AG08396 (cell line): ENCODE measurements at regions not wholly inside any gene's neighbourhood (a gene's known extent, or its start where the extent isn't known, plus 50 kb on each side); places are given as distances from the start of the nearest gene placed in this dataset.
A peak's percentile ranks its signal among the peaks of the same experiment; 100 is the strongest.

Experiments
- DNase-seq: peaks from one replicate; pipeline ENCODE4 v3.0.0; 2012; ENCODE audit warnings: low spot score, mixed read lengths

GRCh38 chr3:110813541-110813940 is 258.1 kb upstream of the NECTIN3 start:
- no peak for DNase-seq

GRCh38 chr3:110814170-110815007 is 257.2 kb upstream of the NECTIN3 start:
- peak; percentile 36 for DNase-seq

- peak; percentile 18 for DNase-seq
Measured at GRCh38 chr3:110815008-110815583, 256.5 kb upstream of the NECTIN3 start.

- DNase-seq = no peak
Measured at GRCh38 chr3:110816008-110816407, 255.6 kb upstream of the NECTIN3 start.

- no peak for DNase-seq
Measured at GRCh38 chr3:110821586-110821985, 250.0 kb upstream of the NECTIN3 start.

GRCh38 chr3:110822971-110823370 is 248.6 kb upstream of the NECTIN3 start:
- no peak for DNase-seq

- DNase-seq = no peak
Measured at GRCh38 chr3:110846971-110847370, 224.6 kb upstream of the NECTIN3 start.

DNA sequence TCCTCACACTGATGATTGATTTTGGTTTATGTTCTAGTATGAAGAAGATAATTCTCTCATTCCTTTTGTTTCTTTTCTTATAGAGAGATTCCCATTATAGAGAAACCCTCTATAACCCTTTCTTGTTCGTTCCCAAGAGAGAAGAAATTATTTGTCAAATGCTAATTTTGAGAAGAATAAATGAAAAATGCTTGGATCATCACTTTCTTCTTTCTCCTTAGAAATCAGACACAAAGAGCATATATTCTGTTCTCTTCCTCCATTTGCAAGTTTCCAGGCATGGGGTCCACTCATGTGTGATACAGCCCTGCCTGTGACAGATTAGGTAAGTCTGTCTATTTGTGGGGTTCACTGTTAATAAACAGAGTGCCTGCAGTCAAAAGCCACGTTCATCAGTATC is 222.6 kb upstream of the NECTIN3 start:
- no peak for DNase-seq

- no peak for DNase-seq
Measured at GRCh38 chr3:110851736-110852135, 219.9 kb upstream of the NECTIN3 start.

- no peak for DNase-seq
Measured at GRCh38 chr3:110855207-110855606, 216.4 kb upstream of the NECTIN3 start.

- DNase-seq = no peak
Measured at GRCh38 chr3:110856916-110857315, 214.7 kb upstream of the NECTIN3 start.

- no peak for DNase-seq
Measured at GRCh38 chr3:110858549-110858948, 213.1 kb upstream of the NECTIN3 start.

DNA sequence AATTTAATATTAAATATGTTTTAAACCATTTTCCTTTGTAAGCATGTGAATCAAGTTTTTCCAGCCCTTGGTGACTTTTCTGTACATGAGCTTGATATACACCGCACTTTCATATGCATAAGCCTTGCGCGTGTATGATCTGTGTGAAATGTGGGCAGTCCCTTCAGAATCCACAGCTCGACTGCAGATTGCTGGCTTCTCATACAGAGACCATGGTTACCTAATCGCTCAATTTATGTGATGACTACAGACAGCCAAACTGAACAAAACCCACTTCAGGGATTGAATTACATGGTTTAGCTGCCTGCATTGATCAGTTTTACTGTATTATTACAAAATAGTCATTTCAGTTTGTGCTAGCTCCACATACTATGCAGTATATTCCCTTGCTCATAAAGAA is 212.3 kb upstream of the NECTIN3 start:
- DNase-seq = no peak

DNA sequence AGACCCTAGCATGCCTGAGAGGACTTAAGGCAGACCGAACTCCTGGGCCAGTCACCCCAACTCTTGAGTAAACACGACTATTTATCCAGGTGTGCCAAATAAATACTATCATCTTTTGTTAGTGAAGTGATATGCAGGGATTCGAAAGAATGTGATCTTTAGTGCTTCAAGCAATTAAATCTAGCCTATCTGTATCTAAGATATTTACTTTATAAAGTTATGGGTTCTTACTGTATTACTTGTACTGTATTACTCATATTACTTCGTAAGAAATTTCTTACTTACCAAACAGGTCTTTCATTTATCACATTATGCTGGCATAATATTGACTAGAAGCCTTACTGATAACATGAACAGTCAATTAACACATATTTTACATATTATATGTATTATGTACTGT is 211.6 kb upstream of the NECTIN3 start:
- DNase-seq = no peak

DNA sequence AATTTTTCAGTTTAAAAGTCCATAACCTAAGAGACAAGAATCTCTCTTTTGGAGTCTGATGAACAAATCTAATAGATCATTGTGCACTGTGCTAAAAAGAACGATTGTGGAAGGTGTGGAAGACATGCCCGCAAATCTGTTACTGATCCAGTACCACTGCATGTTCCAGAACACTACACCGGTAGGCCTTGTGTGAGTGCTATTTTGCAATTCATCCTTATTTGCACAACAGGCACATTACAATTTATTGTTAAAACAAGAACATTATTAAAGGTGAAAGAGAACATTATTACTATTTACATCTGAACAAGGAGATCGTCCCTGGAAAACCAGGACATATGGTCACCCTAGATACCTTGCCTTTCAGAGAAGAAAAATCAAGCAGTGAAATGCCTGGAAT is 205.7 kb upstream of the NECTIN3 start:
- no peak for DNase-seq

DNA sequence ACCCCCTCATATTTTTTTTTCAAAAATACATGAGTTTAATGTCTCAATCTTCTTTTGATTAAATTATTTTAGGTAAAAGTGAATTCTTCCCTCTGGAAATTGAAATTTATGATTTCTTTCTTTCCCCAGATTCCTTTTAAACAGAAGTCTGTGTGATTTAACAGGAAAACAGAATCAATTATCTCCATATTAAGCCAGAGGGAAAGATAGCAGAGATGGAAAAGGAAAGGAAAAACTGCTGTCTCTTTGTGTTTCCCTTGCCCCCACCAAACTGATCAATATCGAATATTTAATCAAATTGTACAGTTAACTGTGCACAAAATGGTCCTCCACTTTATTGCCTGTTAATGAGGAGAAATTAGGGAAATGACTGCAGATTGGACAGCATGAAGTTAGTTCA is 203.5 kb upstream of the NECTIN3 start:
- DNase-seq = no peak

DNA sequence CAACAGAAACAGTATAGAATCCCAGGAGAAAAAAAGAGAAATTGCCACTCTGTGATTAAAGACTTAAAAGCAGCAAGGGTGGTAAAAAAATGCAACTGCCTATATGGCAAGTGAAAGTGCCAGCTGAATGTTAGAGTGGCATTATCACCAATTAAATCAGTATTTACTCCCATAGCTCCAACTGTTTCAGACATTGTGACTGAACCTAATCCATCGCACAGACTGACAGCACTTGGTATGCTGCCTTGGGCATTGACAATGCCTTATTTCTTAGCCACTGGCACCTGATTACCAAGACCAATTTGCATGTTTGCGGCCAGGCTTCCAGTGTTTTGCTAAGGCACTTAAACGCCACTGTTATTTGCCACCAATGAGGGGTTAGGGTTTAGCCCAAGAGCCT is 201.9 kb upstream of the NECTIN3 start:
- no peak for DNase-seq

GRCh38 chr3:110871869-110872268 is 199.7 kb upstream of the NECTIN3 start:
- DNase-seq = no peak

DNA sequence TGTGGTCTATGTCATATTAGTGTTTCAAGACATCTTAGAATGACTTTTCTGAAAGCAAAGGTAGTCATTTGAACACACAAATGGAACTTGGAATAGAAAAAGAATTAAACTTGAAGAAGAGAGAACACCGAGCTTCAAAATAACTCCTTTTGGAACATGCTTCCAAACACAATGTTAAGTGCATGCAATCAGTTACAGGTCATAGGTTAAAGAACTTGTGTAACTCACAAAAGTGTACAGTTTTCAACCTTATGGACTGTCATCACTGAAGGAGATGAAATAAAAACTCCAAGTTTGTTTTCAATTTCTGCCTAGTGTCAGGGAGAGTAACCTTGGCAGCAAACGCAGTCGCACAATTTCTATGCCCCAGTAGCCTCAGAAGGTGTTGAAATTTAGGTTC is 192.9 kb upstream of the NECTIN3 start:
- DNase-seq = no peak

DNA sequence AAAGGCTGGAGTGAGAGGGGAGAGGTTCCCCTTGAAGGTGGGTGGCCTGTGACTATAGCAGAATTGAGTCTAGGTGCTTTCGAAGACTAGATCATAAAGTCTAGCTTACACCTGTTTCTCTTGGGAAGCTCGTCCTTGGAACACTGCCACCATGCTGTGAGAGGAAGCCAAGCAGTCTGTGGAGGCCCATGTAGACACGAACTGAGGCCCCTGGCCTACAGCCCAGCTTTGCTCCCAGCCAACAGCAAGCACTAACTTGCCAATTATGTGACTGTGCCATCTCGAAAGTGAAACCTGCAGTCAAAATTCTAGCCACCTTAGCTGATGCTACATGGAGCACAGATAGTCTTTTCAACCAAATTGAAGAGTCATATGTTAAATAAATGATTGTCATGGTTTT is 190.5 kb upstream of the NECTIN3 start:
- peak; percentile 30 for DNase-seq

- no peak for DNase-seq
Measured at GRCh38 chr3:110886222-110886893, 185.3 kb upstream of the NECTIN3 start.

DNA sequence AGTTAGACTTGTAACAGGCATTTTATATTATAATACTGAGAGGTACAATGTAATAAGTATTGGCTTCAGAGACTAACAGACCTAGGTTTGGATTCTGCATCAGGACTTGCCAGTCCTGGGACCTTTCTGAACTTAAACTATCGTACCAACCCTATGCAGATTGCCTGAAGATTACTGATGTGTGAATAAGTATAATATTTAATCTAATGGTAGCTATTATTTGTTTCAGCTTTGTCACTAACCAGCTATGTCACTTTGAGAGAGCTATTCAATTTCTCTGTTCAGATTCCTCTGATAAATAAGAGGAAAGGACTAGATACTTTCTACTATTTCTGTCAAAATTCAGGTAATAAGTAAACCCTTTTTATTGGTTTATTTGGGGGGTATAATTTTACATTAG is 184.4 kb upstream of the NECTIN3 start:
- no peak for DNase-seq
